VCaP (cell line): ENCODE measurements at regions not wholly inside any gene's neighbourhood (a gene's known extent, or its start where the extent isn't known, plus 50 kb on each side); places are given as distances from the start of the nearest gene placed in this dataset.

Experiments
- H3K27ac ChIP-seq: fragments of 450-650 bp; 2 replicates; pipeline ENCODE4 v1.5.1; 2017
- TF ChIP-seq, protein P1 (sequence below): fragments of 450-650 bp; conservative IDR thresholded peaks from 2 replicates; pipeline ENCODE4 v1.5.1; 2017; ENCODE audit warnings: mild to moderate bottlenecking, moderate library complexity

DNA sequence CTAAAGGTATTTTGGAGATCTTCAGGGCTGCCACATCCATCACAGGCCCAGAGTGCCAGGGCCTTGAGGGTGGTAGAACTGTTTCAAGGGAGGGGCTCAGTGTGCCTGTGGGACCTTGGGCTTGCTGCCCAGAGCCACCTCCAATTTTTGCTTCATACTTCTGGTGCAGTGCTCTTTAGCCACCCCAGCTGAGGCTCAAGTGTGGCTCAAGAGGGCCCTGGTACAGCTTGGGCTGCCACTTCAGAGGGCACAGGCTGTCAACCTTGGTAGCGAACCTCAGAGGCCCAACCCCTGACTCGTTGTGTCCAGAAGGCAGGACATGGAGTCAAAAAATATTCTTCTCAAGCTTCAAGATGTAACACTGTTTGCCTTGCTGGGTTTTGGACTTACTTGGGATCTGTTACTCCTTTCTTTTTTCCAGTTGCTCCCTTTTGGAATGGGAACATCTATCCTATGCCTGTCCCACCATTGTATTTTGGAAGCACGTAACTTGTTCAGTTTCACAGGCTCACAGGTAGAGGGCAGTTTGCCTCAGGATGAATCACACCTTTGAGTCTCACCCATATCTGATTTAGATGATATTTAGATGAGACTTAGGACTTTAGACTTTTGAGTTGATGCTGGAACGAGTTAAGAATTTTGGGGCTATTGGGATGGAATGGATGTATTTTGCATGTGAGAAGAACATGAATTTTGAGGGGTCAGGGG lies 224.8 kb downstream of the RPS24 start:
- H3K27ac ChIP-seq: no peak overlapping the region
- TF ChIP-seq, protein P1, sequence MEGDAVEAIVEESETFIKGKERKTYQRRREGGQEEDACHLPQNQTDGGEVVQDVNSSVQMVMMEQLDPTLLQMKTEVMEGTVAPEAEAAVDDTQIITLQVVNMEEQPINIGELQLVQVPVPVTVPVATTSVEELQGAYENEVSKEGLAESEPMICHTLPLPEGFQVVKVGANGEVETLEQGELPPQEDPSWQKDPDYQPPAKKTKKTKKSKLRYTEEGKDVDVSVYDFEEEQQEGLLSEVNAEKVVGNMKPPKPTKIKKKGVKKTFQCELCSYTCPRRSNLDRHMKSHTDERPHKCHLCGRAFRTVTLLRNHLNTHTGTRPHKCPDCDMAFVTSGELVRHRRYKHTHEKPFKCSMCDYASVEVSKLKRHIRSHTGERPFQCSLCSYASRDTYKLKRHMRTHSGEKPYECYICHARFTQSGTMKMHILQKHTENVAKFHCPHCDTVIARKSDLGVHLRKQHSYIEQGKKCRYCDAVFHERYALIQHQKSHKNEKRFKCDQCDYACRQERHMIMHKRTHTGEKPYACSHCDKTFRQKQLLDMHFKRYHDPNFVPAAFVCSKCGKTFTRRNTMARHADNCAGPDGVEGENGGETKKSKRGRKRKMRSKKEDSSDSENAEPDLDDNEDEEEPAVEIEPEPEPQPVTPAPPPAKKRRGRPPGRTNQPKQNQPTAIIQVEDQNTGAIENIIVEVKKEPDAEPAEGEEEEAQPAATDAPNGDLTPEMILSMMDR: no peak; the same call in 1 of the 2 replicates

DNA sequence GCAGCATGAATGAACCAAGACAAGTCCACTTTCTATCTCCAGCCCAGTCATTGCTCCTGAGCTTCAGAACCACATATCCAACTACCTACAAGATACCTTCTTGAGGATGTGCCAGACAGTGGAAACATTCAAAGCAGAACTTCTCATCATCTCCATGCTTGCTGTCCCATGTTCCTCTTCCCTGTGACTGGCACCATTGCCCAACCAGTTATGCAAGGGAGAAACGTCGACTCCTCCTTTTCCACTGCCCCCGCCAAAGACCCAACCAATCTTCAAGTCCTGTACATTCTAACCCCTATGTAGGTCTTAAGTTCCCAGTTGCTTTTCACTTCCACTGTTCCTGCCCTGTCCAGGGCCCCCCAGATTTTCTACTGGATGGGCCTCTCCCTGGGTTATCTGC lies 225.7 kb downstream of the RPS24 start:
- TF ChIP-seq, protein P1: no peak
- H3K27ac ChIP-seq: no peak overlapping the region

DNA sequence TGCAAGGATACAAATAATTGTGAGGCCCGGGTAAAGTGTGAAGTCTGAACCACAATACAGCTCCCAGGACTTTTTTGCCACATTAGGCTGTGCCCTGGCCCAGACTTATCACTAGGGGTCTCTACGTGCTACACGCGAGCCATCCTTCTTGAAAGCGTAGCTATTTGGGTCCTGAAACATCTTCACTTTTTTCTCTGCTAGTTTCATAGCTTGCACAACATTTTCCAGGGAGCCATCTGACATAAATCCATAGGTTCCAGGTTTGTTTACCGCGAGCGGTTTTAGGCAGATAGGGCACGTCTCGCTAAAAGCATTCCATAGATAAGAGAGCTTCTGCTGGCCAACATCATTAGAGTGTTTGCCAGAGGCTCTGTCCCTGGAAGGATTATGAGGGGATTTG lies 226.5 kb downstream of the RPS24 start:
- TF ChIP-seq, protein P1: no peak

DNA sequence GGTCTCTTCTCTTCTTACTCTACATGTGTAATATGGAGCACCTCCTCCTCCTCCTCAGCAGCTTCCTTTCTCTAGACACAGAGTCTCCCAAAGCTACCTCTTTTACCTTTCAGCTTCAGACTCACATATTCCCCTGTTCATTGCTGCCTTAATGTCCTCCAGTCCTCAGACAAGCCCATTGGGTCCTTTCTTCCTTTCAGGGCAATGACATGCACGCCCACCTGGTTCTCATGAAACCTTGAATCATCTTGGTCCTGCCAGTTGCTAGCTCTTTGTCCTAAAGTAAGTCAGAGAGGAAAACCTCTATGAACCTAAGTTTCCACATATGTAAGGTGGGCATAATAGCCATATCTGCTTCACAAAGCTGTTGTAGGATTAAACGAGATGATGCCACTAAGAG lies 227.0 kb downstream of the RPS24 start:
- no peak overlapping the region for H3K27ac ChIP-seq

More for the DNA sequence above, 226.5 kb downstream of the RPS24 start:
- H3K27ac ChIP-seq: no peak overlapping the region

DNA sequence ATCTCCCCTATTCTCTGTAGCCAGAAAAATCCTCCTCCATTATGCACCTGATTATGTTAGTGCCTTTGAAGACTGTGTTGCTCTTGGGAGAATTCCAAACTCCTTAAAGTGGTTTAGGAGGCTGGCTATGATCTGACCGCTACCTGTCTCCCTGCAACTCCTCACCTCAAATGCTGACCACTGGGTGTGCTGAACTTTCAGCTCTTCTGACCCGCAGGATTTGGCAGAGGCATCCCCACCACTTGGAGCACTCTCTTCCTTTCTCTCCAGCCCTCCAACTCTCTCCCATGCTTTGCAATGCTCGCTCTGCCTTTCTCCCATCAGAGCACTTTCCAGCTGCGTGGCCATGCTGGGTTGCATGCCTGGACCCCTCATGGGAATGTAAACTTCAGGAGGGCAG lies 227.6 kb downstream of the RPS24 start:
- H3K27ac ChIP-seq: no peak overlapping the region
- TF ChIP-seq, protein P1: no peak

More for the DNA sequence above, 227.0 kb downstream of the RPS24 start:
- TF ChIP-seq, protein P1: no peak

DNA sequence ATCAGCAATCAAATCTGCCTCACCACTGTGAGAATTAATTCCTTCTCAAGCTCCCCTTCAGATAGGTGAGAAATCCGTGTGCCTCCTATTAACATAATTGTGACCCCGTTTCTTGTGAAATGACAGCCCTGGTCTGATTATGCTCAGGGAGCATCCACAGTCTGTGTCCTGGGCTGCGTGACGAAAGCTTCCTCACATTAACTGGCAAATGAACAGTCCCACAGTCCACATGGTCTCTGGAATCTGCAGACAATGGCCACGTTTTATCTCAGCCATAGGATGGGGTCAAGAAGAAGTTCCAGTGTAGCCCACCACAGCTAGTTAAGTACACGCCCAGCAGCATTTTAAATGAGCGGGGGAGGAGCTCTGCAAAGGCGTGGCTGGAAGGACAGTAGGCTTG lies 229.2 kb downstream of the RPS24 start:
- TF ChIP-seq, protein P1: no peak
- no peak overlapping the region for H3K27ac ChIP-seq

DNA sequence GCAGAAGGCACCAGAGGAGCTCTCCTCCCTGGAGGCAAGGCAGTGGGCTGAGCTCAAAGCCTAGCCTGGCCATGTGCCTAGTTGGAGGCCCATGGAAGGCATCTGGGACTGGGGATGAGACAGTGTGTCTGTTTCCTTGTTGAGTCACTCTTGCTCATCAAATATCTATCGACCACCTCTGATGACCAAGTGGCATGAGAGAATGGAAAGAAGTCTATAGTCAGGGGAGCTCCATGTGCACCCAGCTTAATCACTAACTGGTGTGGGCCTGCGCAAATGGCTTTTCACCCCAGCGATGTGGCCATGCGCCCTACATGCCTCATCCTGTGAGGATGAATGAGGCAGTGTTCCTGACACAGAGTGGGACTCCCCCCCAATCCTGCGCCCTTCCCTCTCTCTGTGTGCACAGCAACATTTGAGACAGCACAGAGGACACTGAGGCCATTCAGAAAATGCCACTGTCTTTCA lies 229.9 kb downstream of the RPS24 start:
- TF ChIP-seq, protein P1: no peak
- no peak overlapping the region for H3K27ac ChIP-seq
